Inferior parietal cortex (tissue), 1 donor: ENCODE measurements at regions not wholly inside any gene's neighbourhood (a gene's known extent, or its start where the extent isn't known, plus 50 kb on each side); places are given as distances from the start of the nearest gene placed in this dataset.

ENCODE experiments used
- DNase-seq: peaks from one replicate; pipeline ENCODE4 v3.0.0-alpha.2; 2016; ENCODE audit errors: extremely low spot score

DNA sequence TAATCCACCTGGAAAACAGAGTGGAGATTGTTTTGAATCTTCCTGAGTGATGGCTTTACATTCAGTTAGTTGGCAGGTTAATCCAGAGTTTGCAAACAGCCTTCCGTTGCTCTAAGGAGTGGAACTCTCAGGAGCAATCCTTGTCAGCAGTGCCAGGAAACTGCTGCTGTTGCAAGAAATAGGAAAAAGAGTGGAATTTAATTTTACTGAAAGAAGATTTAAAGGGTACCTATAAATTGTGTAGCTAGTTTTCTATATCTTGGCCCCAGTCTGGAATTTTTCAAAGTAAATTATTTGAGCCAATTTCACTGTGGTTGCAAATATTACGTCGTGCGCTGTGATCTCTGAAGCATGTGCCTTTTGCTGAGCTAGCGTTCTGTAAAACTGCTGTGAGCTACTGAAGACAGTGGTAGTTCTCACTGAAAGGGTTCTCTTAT, 55.5 kb upstream of the SLC5A12 start:
- no peak for DNase-seq

DNA sequence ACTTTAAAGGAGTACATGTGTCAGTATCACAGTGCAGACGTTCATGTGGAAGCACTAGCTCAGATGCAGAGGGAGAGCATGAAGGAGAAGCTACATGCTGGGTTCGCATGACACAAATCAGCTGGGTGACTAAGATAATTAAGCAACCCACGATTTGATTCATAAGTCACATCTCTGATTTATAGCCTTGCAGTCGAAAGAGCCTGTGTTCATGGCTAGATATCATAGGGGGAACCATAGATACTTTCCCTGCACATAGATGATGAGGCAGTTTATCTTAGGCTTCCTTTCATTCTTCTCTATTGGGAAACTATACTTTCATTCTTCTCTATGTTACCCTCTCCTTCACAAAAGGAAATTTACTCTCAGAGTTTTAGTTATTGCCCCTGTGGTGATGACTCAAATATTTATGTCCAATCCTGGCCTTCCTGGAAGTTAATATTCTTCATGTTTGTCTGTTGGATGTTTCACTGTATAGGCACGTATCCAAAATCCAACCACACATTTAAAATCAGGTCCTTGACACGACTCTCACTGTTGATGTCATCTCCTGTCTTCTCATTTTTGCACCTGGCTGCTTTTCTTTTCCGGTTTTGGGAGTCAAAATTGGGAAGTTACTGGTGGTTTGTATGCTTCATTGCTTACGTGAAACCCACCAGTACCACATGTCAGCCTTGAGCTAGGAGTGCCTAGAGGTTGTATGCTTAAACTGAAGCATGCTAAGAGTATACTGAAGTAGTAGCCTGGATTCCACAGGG, 56.3 kb upstream of the SLC5A12 start:
- DNase-seq = no peak

DNA sequence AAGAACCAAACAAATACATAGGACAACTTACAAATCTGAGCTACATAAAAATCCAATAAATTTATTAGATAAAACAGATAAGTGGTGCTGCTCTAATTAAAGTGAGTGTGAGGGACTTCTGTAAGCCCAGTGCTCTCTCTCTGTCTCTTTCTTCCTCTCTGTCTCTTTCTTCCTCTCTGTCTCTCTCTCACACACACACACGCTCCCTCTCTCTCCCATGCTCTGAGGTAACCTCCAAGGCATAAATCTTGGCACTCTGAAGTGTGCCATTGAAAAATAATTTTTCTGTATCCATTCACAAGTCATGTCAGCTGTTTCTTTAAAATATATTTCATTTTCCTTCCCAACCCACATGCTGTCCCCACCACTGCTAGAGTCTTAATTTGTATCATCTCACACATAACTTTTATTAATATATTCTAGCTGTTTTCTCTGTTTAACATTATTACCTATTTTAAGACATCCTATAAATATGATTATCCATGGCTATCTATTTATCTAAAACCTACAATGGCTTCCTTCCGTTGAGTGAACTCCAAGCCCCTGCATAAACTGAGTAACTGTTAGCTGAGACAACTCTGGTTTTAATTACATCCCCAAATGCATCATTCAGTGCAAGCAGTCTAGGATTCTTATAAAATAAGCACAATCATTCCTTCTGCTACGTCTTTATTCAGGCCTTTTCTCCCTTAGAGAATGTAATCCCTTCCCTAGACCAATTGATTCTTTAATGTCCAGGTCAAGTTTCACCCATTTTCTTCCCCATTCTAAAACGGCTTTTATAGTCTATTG, 57.4 kb upstream of the SLC5A12 start:
- DNase-seq = no peak

DNA sequence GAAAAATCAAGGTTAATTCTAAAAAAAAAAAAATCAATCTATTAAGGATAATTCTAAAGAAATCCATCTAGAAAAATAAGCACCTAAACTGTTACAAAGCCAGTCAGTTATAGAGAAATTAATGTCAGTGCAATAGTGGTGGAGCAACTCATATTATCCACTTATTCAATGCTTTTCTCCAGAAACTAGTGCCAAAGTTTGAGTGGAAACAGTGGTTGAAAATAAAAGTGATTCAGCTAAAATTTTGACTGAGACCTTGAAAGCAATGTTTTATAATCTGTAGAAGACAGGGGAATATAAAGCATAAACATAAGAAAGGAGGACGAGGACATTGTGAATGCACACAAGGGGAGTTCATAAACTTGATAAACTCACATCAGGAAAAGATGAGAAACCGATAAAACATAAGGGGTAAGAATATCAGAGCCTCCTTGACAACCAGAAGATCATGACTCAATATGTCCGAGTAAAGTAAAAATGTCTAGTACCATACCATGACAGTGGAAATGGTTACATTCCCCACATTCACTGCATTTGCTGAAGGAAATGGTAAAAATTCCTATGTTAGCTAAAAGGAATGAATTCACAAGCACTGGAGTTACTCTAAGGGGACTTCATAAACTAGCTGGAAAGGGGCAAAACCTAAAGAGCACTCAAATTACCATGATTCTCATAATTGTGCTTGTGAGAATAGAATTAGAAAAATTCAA, 58.7 kb upstream of the SLC5A12 start:
- DNase-seq = no peak

DNA sequence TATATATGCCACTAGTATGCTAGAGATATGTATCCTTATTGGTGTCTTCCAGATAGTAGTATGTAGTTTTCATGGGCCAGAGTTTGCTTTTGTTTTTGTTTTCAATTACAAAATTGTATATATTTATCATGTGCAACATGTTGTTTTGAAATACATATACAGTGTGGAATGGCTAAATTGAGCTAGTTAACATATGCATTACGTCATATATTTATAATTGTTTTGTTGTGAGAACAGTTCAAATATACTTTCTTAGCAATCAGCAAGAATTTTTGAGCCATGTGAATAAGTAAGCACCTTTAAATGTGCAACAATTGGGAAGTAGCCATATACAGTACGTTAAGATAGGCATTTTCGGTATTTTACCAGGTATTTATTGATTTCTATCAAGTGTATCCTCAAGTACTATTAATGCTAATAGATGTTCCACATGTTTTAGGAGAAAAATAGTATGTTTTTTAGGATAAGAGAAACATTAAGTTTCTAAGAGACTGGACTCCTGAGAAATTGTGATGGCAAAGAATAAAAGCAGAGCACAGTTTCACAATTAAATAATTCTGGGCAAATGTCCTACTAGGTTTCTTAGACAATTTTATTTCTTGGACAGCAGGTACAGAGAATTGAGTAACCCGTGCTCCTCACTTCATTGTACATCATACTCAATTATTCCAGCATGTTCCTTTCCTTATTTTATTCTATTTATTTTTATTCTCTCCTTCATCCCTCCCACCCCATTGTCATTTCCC, 60.5 kb upstream of the SLC5A12 start:
- DNase-seq = no peak

DNA sequence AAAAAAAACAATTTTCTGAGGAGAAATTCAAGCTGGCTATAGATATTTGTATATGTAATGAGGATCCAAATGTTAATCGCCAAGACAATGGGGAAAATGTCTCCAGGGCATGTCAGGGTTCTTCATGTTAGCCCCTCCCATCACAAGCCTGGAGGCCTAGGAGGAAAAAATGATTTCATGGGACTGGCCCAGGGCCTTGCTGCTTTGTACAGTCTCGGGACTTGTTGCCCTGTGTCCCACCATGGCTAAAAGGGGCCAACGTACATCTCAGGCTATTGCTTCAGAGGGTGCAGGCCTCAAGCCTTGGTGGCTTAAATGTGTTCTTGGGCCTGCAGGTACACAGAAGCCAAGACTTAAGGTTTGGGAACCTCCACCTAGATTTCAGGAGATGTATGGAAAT, 62.1 kb upstream of the SLC5A12 start:
- no peak for DNase-seq

DNA sequence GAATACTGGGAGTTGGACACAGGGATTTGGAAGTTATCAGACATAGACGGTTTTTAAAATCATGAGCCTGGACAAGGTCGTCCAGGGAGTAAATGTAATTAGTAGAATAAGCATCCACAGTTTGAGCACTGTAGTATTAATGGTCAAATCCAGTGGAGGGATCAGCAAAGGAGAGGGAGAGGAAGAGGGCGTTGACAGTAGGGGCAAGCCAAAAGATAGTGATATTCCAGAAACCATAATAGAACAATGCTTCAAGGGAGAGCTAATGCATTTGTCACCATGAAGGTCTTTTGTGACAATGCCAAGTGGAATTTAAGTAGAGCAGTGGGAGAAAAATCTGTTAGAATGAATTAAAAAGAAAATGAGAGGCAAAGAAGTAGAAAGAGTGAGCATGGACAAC, 68.9 kb upstream of the SLC5A12 start:
- DNase-seq = no peak

DNA sequence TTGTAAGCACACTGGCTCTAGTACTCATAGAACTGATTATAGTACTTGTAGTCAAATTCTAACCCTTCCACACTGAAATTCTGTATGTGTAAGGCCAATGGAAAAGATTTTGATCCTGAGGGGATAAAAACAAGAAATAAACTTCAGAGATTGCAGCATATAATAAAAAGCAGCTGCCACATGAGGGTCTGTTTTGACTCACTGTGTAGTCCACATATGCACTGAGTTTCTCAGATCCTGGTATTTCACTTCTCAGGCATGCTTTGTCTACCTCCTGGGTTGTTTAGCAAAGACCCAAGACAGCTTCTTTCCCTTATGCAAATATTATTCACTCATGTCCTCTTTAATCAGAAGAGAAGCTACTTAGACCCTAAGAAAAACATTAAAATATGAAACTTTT, 71.1 kb upstream of the SLC5A12 start:
- DNase-seq = no peak

DNA sequence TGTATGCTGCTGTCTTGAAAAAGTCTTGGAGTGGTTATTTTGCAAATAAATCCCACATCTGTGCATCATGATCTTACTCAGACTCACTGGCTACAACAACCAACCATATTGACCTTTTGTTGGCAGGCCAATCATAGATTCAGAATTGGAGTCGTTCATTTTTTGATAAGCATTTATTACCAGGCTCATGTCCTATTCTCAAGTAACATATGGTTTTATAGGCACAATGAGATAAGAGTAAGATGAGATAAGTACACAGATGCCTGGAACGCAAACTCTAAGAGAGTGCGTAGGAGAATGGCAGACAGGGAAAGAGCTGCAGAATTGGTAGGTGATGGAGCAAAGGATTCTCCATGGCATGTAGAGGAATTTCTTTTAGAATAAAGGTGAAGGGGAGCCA, 71.6 kb upstream of the SLC5A12 start:
- no peak for DNase-seq

DNA sequence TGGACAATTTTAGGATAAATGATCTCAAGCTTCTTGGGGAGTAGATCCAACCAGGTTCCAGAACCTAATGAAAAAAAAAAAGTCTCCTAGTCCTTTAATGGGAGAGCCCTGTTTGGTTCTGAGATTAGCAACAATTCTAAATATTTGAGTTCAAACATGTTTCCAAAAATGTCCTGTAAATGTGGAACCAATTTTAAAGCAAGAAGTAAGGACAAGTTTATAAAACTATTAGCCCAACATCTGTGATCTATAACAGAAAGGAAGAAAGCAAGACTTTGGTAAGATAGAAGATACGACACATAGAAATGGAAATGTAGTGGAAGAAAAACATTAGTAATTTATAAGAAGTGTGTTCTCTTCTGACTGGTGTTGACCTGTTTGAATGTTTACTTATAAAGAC, 79.7 kb upstream of the SLC5A12 start:
- no peak for DNase-seq

DNA sequence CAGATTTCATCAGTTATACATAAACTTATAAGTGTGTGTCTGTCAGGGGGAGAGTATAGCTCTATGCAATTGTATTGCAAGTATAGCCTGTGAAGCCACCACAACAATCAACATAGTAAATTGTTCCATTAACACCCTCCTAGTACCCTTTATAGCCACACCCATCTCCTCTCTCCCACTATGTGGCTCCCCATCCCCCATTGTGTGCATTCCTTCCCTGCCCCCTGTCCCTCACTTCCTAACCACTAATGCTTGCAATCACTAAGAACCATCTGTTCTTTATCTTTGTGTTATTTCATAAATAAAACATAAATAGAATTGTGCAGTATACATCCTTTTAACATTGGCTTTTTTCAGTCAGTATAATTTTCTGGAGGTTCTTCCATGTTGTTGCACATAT, 83.1 kb upstream of the SLC5A12 start:
- no peak for DNase-seq

DNA sequence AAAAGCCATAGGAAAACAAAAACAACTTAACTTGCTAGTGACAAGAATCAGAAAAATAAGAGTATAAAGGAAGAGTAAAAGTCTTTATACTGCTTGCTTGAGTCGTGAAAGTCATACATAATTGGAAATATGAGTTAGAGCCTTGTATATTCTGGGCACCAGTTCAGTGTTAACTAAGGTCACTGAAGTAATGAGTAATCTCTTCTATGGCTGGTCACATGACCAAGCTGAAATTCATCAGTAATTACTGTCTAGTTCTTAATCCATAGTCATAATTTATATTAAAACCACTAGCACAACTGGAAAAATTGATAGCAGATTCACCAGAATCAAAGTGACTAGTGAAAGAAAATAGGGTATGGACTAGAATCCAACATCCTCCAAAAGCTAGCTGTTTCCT, 84.4 kb upstream of the SLC5A12 start:
- DNase-seq = no peak

DNA sequence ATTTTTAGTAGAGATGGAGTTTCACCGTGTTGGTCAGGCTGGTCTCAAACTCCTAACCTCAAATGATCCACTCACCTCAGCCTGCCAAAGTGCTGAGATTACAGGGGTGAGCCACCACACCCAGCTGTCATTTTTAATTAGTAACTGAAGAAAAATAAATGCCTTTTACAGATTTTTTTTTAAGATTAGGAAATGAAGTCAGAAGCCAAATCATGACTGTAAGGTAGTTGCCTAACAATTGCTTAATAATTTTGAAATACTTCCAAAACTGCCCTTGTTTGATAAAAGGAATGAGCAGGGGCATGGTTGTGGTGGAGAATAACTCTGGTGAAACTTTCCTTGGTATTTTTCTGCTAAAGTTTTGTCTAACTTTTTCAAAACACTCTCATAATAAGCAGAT, 98.9 kb upstream of the SLC5A12 start:
- no peak for DNase-seq

DNA sequence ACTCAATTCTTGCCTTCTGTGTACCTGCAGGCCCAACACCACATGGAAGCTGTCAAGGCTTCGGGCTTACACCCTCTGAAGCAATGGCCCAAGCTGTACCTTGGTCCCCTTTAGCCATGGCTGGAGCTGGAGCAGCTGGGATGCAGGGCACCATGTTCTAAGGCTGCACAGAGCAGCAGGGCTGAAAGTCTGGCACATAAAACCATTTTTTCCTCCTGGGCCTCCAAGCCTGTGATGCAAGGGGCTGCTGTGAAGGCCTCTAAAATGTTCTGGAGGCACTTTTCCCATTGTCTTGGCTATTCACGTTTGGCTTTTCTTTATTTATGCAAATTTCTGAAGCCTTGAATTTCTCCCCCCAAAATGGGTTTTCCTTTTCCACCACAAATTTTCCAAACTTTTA, 102.1 kb upstream of the SLC5A12 start:
- no peak for DNase-seq

DNA sequence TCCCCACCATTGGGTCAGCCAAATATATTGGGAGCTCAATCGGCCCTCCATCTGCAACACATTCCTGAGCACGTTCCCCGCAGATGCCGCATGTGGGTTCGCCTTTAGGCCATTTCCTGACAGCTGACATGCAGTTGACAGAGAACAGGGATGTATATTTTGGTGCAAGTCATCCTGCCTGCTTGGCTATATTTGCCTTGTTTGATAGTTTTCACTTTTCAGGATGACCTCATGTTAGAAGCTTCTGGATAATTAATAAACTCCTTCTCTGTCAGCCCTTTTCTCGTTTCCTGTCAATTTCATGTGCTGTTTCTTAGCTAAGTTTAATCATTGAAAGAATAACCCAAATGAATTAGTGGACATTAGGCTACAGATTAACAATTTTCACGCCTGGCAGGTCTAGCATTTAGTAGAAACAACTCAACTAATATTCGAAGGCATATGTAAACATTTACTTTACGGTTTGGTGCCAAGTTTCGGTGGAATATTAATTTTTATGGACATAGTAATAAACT, 105.8 kb upstream of the SLC5A12 start:
- no peak for DNase-seq

DNA sequence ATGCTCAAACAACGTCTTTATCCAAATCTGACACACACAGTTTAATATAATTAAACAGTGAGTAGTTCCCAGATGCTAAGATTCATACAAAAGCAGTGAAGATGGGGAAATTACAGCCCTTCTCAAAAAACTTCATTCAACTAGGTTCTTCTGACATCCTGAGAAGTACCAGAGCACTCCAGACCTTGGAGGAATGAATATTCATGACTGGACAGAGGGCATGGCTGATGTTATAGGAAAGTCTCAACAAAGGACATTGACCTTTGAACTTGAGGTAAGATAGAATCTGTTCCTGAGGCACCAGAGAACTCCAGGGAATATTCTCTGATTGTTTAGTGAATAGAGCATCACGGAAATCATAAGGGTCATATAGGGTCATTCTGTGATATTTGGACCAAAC, 106.4 kb upstream of the SLC5A12 start:
- DNase-seq = no peak

DNA sequence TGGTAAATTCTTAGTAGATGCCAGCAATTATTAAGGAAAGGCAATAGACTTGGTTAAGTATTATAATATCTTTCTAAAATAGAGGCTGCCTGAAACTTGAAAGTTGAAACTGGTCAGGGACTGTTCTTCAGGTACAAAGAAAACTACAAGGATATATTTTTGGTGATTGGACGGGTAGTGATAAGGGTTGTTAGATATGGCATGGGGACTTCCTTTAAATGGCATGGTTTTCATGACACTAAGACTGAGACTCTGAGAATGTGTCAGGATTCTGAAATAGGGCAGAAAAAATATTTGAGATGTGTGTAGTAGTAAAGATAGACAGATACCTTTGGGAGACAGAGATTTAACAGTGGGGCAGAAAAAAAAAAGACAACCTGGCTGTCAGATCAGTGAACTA, 108.4 kb upstream of the SLC5A12 start:
- DNase-seq = no peak

DNA sequence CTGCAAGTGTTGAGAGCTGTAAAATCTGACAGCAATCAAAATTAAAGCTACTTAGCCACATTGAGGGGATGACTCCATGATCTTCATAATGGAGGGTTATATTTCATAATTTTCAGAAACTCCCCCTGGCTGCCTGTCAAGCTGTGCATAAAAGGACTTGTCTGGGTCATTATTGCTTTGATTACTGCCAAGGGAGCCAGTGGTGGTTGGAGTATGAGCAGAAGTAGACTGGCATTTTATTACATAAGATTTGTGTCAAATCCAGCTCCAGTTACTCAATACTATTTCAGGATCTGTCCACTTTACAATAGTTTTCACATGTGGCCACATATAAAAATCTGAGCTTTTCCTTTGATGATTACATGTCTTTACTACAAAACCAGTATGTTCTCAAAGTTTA, 108.9 kb upstream of the SLC5A12 start:
- DNase-seq = no peak

DNA sequence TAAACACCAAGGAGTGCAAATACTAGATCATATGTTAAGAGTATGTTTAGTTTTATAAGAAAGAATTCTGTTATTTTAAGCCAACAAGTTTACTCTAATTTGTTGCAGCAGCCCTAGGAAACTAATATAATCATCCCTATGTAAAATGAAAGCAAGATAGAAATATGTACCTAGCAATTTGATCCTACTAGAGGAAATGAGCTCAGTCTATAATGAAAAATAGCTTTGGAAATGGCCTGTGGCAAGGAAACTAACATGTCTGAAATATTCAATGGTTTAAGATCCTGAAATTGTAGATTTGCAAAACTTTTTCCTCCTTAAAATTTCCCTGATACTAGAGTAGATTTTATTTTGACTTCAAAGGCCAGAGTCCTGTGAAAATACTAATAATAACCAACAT, 112.7 kb upstream of the SLC5A12 start:
- no peak for DNase-seq

DNA sequence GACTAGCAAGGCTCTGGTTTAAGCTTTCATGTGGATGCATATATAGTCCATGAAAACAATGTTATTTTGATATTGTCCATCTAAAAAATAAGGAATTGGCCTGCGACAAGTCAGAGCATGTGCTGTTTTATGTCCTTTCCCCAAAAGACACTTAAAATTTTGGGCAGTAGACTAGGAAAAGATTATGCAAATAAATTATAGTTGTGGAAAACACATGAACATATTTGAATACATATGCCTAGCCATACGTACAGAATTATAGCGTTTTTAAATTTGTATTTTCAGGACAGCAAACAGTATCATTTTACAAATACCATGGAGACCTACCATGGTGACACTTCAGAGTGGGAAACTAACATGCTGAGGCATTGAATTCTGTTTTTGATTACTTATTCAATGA, 113.8 kb upstream of the SLC5A12 start:
- DNase-seq = no peak

DNA sequence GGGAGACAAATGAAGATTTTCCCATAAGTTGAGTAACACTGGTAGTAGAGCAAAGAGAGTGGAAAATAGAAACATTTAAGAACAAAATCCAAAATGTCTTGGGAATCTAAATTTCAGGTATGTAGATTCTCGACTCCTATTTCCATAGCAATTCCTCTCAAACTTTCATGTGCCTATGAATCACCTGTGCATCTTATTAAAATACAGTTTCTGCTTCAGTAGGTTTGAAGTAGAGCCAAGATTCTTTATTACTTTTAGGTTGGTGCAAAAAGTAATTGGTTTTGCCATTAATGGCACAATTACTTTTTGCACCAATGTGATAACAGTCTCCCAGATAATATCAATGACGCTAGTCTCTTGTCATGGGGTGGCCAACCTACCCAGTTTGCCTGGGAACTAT, 115.3 kb upstream of the SLC5A12 start:
- DNase-seq = no peak
